HCT116 (cell line): ENCODE measurements at regions not wholly inside any gene's neighbourhood (a gene's known extent, or its start where the extent isn't known, plus 50 kb on each side); places are given as distances from the start of the nearest gene placed in this dataset.

Experiments used
- ATAC-seq: fragments of 200-7000 bp; cut with Tn5 transposase; 2 replicates; pipeline ENCODE4 v1.9.1; 2020; ENCODE audit warnings: mild to moderate bottlenecking, moderate library complexity
- BruUV-seq: library from RNA; stranded (reverse); fragments of 400-500 nt; replicated peaks from 2 replicates; lab custom pipeline; 2021; lab: Mats Ljungman, UMichigan
- CTCF ChIA-PET: fragments of 300-600 bp; sonication (Branson Sonifier 250); formaldehyde crosslinking; loops from one replicate; lab custom pipeline; 2021; ENCODE audit warnings: antibody characterized with exemption; lab: Charles Lee
- POLR2A ChIA-PET: fragments of 300-600, 350-600 bp; sonication (Branson Sonifier 250); formaldehyde crosslinking; loops from one replicate; lab custom pipeline; 2021; ENCODE audit warnings: antibody characterized with exemption; lab: Charles Lee
- RAD21 ChIA-PET, 2 experiments: fragments of 300-600 bp; sonication (Branson Sonifier 250); formaldehyde crosslinking; loops; one replicate each; lab custom pipeline; 2023; ENCODE audit warnings: low total read pairs in 2 of 2; ENCODE audit not compliant: uncharacterized antibody in 2 of 2, unreplicated experiment in 2 of 2, low non-redundant PET in 1 of 2; lab: Charles Lee
- DNase-seq: peaks from one replicate; pipeline ENCODE4 v3.0.0-alpha.2; 2010; ENCODE audit warnings: low read depth, low spot score
- H2AFZ ChIP-seq: fragments of 200-600 bp; shearing (Covaris generic), sonication (generic); 2 replicates; pipeline ENCODE4 v1.6.1; 2017; ENCODE audit warnings: low read depth, mixed run types, mixed read lengths, antibody characterized with exemption, low read length; ENCODE audit not compliant: poor library complexity, severe bottlenecking
- H3K27ac ChIP-seq: 2 replicates; pipeline ENCODE4 v1.5.1; 2012; ENCODE audit warnings: low read depth, low read length
- H3K27me3 ChIP-seq: fragments of 200-600 bp; sonication (generic); 2 replicates; pipeline ENCODE4 v1.6.1; 2016; ENCODE audit warnings: mixed run types, low read length, mixed read lengths; ENCODE audit not compliant: insufficient read depth
- H3K36me3 ChIP-seq, 2 experiments: fragments of 200-500 bp in 1 of 2; fragments of 200-600 bp in 1 of 2; sonication (Bioruptor generic) in 1 of 2; sonication (generic) in 1 of 2; 2 replicates each; pipeline versions ENCODE4 v1.5.1 to v1.6.1; 2014 to 2016; ENCODE audit warnings: low read length in 2 of 2, inconsistent platforms in 1 of 2, mixed read lengths in 1 of 2, mixed run types in 1 of 2; ENCODE audit not compliant: insufficient read depth in 2 of 2, control insufficient read depth in 1 of 2
- H3K4me1 ChIP-seq, 2 experiments: fragments of 200-600 bp in 1 of 2; sonication (generic) in 1 of 2; 2 replicates each; pipeline versions ENCODE4 v1.5.1 to v1.6.1; 2012 to 2017; ENCODE audit warnings: low read length in 2 of 2, inconsistent platforms in 1 of 2, mild to moderate bottlenecking in 1 of 2, mixed read lengths in 1 of 2, mixed run types in 1 of 2, moderate library complexity in 1 of 2; ENCODE audit not compliant: insufficient read depth in 2 of 2, control insufficient read depth in 1 of 2
- H3K4me2 ChIP-seq: fragments of 200-600 bp; sonication (generic); 2 replicates; pipeline ENCODE4 v1.6.1; 2017; ENCODE audit warnings: mixed run types, low read length, mixed read lengths
- H3K4me3 ChIP-seq, 2 experiments: fragments of 200-600 bp in 1 of 2; sonication (generic) in 1 of 2; replicated peaks in 1 of 2; 2 replicates each; pipeline ENCODE4 v1.5.1; 2011 to 2016; ENCODE audit warnings: low read length in 2 of 2, control low read depth in 1 of 2, low read depth in 1 of 2, mild to moderate bottlenecking in 1 of 2, mixed read lengths in 1 of 2, mixed run types in 1 of 2
- H3K79me2 ChIP-seq: fragments of 200-600 bp; sonication (generic); 2 replicates; pipeline ENCODE4 v1.6.1; 2017; ENCODE audit warnings: mild to moderate bottlenecking, mixed run types, low read length, moderate library complexity, mixed read lengths; ENCODE audit not compliant: insufficient read depth
- H3K9ac ChIP-seq: fragments of 200-600 bp; sonication (generic); 2 replicates; pipeline ENCODE4 v1.6.1; 2016; ENCODE audit warnings: low read length, mixed read lengths
- H3K9me2 ChIP-seq: fragments of 200-600 bp; sonication (generic), shearing (Covaris generic); 2 replicates; pipeline ENCODE4 v1.6.1; 2017; ENCODE audit warnings: mixed run types, mild to moderate bottlenecking, moderate library complexity; ENCODE audit not compliant: insufficient read depth
- H3K9me3 ChIP-seq, 2 experiments: fragments of 200-500 bp in 1 of 2; fragments of 200-600 bp in 1 of 2; sonication (Bioruptor generic) in 1 of 2; sonication (generic) in 1 of 2; 2 replicates each; pipeline ENCODE4 v1.6.1; 2014 to 2017; ENCODE audit warnings: low read length in 2 of 2, mixed read lengths in 2 of 2, inconsistent platforms in 1 of 2, low read depth in 1 of 2, mild to moderate bottlenecking in 1 of 2, mixed run types in 1 of 2, moderate library complexity in 1 of 2; ENCODE audit not compliant: control insufficient read depth in 1 of 2, insufficient read depth in 1 of 2
- H4K20me1 ChIP-seq: fragments of 200-600 bp; sonication (generic), shearing (Covaris generic); 2 replicates; pipeline ENCODE4 v1.6.1; 2017; ENCODE audit warnings: mixed run types, mild to moderate bottlenecking, moderate library complexity; ENCODE audit not compliant: insufficient read depth
- ATF3 ChIP-seq: IDR thresholded peaks from 2 replicates; pipeline ENCODE4 v1.6.1; 2012
- CBX3 ChIP-seq: IDR thresholded peaks from 2 replicates; pipeline ENCODE4 v1.6.1; 2012; ENCODE audit warnings: low read depth
- CEBPB ChIP-seq: IDR thresholded peaks from 2 replicates; pipeline ENCODE4 v1.6.1; 2012; ENCODE audit warnings: low read depth
- CTCF ChIP-seq, 3 experiments: fragments of 200-600 bp in 1 of 3; sonication (generic) in 1 of 3; IDR thresholded peaks in 2 of 3; conservative IDR thresholded peaks in 1 of 3; 2 replicates each; pipeline ENCODE4 v1.5.1; 2012 to 2017; ENCODE audit warnings: low read depth in 2 of 3, low read length in 2 of 3, antibody characterized with exemption in 1 of 3, borderline replicate concordance in 1 of 3, control low read depth in 1 of 3, mild to moderate bottlenecking in 1 of 3, mixed read lengths in 1 of 3, mixed run types in 1 of 3, moderate library complexity in 1 of 3; ENCODE audit not compliant: insufficient read depth in 1 of 3
- EGR1 ChIP-seq: IDR thresholded peaks from 2 replicates; pipeline ENCODE4 v1.6.1; 2012; ENCODE audit warnings: low read depth
- ELF1 ChIP-seq: IDR thresholded peaks from 2 replicates; pipeline ENCODE4 v1.6.1; 2012; ENCODE audit warnings: low read depth, borderline replicate concordance
- EZH2 ChIP-seq: fragments of 200-600 bp; sonication (generic); IDR thresholded peaks from 2 replicates; pipeline ENCODE4 v1.6.1; 2017; ENCODE audit warnings: antibody characterized with exemption, mixed run types
- EZH2phosphoT487 ChIP-seq: fragments of 200-600 bp; IDR thresholded peaks from 2 replicates; pipeline ENCODE4 v1.6.1; 2018; ENCODE audit warnings: antibody characterized with exemption, borderline replicate concordance
- FOSL1 ChIP-seq: IDR thresholded peaks from 2 replicates; pipeline ENCODE4 v1.6.1; 2012; ENCODE audit warnings: low read depth
- JUND ChIP-seq: IDR thresholded peaks from 2 replicates; pipeline ENCODE4 v1.6.1; 2012
- MAX ChIP-seq: IDR thresholded peaks from 2 replicates; pipeline ENCODE4 v1.6.1; 2012
- RAD21 ChIP-seq: IDR thresholded peaks from 2 replicates; pipeline ENCODE4 v1.6.1; 2012; ENCODE audit warnings: low read depth, mild to moderate bottlenecking
- REST ChIP-seq: IDR thresholded peaks from 2 replicates; pipeline ENCODE4 v1.6.1; 2012; ENCODE audit warnings: low read depth
- SIN3A ChIP-seq: IDR thresholded peaks from 2 replicates; pipeline ENCODE4 v1.6.1; 2012; ENCODE audit warnings: low read depth
- SP1 ChIP-seq: IDR thresholded peaks from 2 replicates; pipeline ENCODE4 v1.6.1; 2012; ENCODE audit warnings: low read depth
- SRF ChIP-seq: IDR thresholded peaks from 2 replicates; pipeline ENCODE4 v1.6.1; 2012; ENCODE audit warnings: low read depth
- YY1 ChIP-seq: IDR thresholded peaks from 2 replicates; pipeline ENCODE4 v1.6.1; 2011; ENCODE audit warnings: low read length, low read depth, moderate library complexity, mild to moderate bottlenecking; ENCODE audit not compliant: insufficient replicate concordance; ENCODE audit errors: extremely low read depth
- ZBTB33 ChIP-seq: IDR thresholded peaks from 2 replicates; pipeline ENCODE4 v1.6.1; 2011; ENCODE audit warnings: mild to moderate bottlenecking, low read length, moderate library complexity; ENCODE audit not compliant: insufficient replicate concordance; ENCODE audit errors: extremely low read depth
- ZFX ChIP-seq: fragments of 450-650 bp; IDR thresholded peaks from 2 replicates; pipeline ENCODE4 v1.6.1; 2017
- ZNF274 ChIP-seq: fragments of 200-500 bp; sonication (Bioruptor generic); IDR thresholded peaks from 2 replicates; pipeline ENCODE4 v1.6.1; 2014; ENCODE audit warnings: mild to moderate bottlenecking, low read depth, low read length, inconsistent platforms
- intact Hi-C: fragments of 100-400 bp; cut with micrococcal nuclease; formaldehyde crosslinking; loops from 2 replicates; pipeline ENCODE4 v1.10.0; 2022

GRCh38 chr2:122213312-122213711, 457.9 kb downstream of the TSN start:
- POLR2A ChIA-PET, result no interaction called here

More at GRCh38 chr2:122213312-122213711, 457.9 kb downstream of the TSN start:
- H3K79me2 ChIP-seq, result no peaks in the 10 kb centered on the region
- no peak overlapping the region for H3K9ac ChIP-seq
- no TSS peak for BruUV-seq
- RAD21 ChIA-PET, result no interaction called here
- H3K36me3 ChIP-seq, result no peaks in the 10 kb centered on the region
- H3K4me2 ChIP-seq, result no peak overlapping the region
- CTCF ChIA-PET, result no interaction called here
- intact Hi-C loops, result no loop called here
- H3K27ac ChIP-seq, result no peak overlapping the region
- no peaks in the 10 kb centered on the region; the same call in 1 of the 2 replicates for H3K27me3 ChIP-seq
- no peak for ATAC-seq
- no peaks in the 10 kb centered on the region for H3K9me2 ChIP-seq
- H3K4me3 ChIP-seq, result no peak overlapping the region
- no peaks in the 10 kb centered on the region for H3K9me3 ChIP-seq
- H3K4me1 ChIP-seq, result no peaks in the 10 kb centered on the region
- no peaks in the 10 kb centered on the region for H4K20me1 ChIP-seq
- DNase-seq, result no peak
- TF ChIP-seq ZFX (no peak), ATF3 (no peak), EZH2phosphoT487 (no peak), REST (no peak), CEBPB (no peak), ZNF274 (no peak), FOSL1 (no peak), JUND (no peak), YY1 (no peak), SRF (no peak), SIN3A (no peak), MAX (no peak), EGR1 (no peak), EZH2 (no peak), SP1 (no peak), ELF1 (no peak), CBX3 (no peak), RAD21 (no peak), ZBTB33 (no peak), CTCF (IDR thresholded peaks at IDR 0.05 in 2 of 3, conservative IDR thresholded peaks at IDR 0.05 in 1 of 3; ENCODE audit: borderline replicate concordance in 1 of 3, insufficient read depth in 1 of 3, low read depth in 2 of 3, low read length in 2 of 3) (no peak)
- no peak overlapping the region for H2AFZ ChIP-seq
